HCT116 (cell line): ENCODE measurements at regions not wholly inside any gene's neighbourhood (a gene's known extent, or its start where the extent isn't known, plus 50 kb on each side); places are given as distances from the start of the nearest gene placed in this dataset.

Experiments
- ATF3 ChIP-seq: IDR thresholded peaks from 2 replicates; pipeline ENCODE4 v1.6.1; 2012
- CTCF ChIP-seq, 3 experiments: fragments of 200-600 bp in 1 of 3; sonication (generic) in 1 of 3; IDR thresholded peaks in 2 of 3; conservative IDR thresholded peaks in 1 of 3; 2 replicates each; pipeline ENCODE4 v1.5.1; 2012 to 2017; ENCODE audit warnings: low read depth in 2 of 3, low read length in 2 of 3, antibody characterized with exemption in 1 of 3, borderline replicate concordance in 1 of 3, control low read depth in 1 of 3, mild to moderate bottlenecking in 1 of 3, mixed read lengths in 1 of 3, mixed run types in 1 of 3, moderate library complexity in 1 of 3; ENCODE audit not compliant: insufficient read depth in 1 of 3
- ELF1 ChIP-seq: IDR thresholded peaks from 2 replicates; pipeline ENCODE4 v1.6.1; 2012; ENCODE audit warnings: low read depth, borderline replicate concordance
- EZH2 ChIP-seq: fragments of 200-600 bp; sonication (generic); IDR thresholded peaks from 2 replicates; pipeline ENCODE4 v1.6.1; 2017; ENCODE audit warnings: antibody characterized with exemption, mixed run types
- EZH2phosphoT487 ChIP-seq: fragments of 200-600 bp; IDR thresholded peaks from 2 replicates; pipeline ENCODE4 v1.6.1; 2018; ENCODE audit warnings: antibody characterized with exemption, borderline replicate concordance
- JUND ChIP-seq: IDR thresholded peaks from 2 replicates; pipeline ENCODE4 v1.6.1; 2012
- POLR2A ChIP-seq: IDR thresholded peaks from 2 replicates; pipeline ENCODE4 v1.7.0; 2011; ENCODE audit warnings: borderline replicate concordance; ENCODE audit not compliant: insufficient read depth, insufficient read length; ENCODE audit errors: extremely low read depth
- POLR2AphosphoS5 ChIP-seq: IDR thresholded peaks from 2 replicates; pipeline ENCODE4 v1.6.1; 2011; ENCODE audit warnings: mild to moderate bottlenecking, low read depth, low read length, moderate library complexity
- RAD21 ChIP-seq: IDR thresholded peaks from 2 replicates; pipeline ENCODE4 v1.6.1; 2012; ENCODE audit warnings: low read depth, mild to moderate bottlenecking
- SP1 ChIP-seq: IDR thresholded peaks from 2 replicates; pipeline ENCODE4 v1.6.1; 2012; ENCODE audit warnings: low read depth
- TCF7L2 ChIP-seq: IDR thresholded peaks from 2 replicates; pipeline ENCODE4 v1.7.0; 2011; ENCODE audit warnings: borderline replicate concordance, inconsistent platforms; ENCODE audit not compliant: insufficient read depth, insufficient read length; ENCODE audit errors: extremely low read depth

GRCh38 chr3:72065872-72066641, 281.1 kb upstream of the PROK2 start:
- no peak for TF ChIP-seq CTCF (IDR thresholded peaks at IDR 0.05 in 2 of 3, conservative IDR thresholded peaks at IDR 0.05 in 1 of 3; ENCODE audit: borderline replicate concordance in 1 of 3, insufficient read depth in 1 of 3, low read depth in 2 of 3, low read length in 2 of 3)
- no peak for TF ChIP-seq POLR2A
- no peak for TF ChIP-seq TCF7L2
- no peak for TF ChIP-seq EZH2phosphoT487
- no peak for TF ChIP-seq SP1
- TF ChIP-seq POLR2AphosphoS5, result no peak
- no peak for TF ChIP-seq ELF1
- no peak for TF ChIP-seq JUND
- no peak for TF ChIP-seq ATF3
- no peak for TF ChIP-seq EZH2
- no peak for TF ChIP-seq RAD21
